ENCODE measurements at regions not wholly inside any gene's neighbourhood (a gene's known extent, or its start where the extent isn't known, plus 50 kb on each side); places are given as distances from the start of the nearest gene placed in this dataset.
A peak's percentile ranks its signal among the peaks of the same experiment; 100 is the strongest.

- no peak for DNase-seq (ENCODE audit: low spot score)
These were observed 718.3 kb upstream of the PTBP2 start for GRCh38 chr1:96002969-96003964.

GRCh38 chr1:96009831-96010434 lies 711.7 kb upstream of the PTBP2 start:
- no peak for DNase-seq (ENCODE audit: low spot score)

DNA sequence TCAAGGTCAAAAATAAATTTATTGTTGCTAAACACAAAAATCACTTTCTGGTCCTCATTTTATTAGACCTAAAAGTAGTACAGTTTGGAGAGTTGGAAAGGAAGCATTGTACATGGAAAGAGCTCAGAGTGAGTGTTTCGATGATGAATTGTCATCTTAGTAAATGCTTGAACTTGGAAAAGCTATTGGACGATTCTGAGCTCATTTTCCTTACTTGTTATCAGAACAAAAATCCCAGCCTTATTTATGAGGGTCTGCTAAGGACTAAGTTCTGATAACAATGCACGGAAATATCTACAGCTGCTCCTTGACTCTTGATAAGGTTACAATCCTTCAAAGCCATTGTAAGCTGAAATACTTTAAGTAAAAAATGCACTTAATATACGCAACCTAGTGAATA lies 710.0 kb upstream of the PTBP2 start:
- DNase-seq (ENCODE audit: low spot score) = no peak

GRCh38 chr1:96016219-96016618 lies 705.4 kb upstream of the PTBP2 start:
- no peak for DNase-seq (ENCODE audit: low spot score)

- no peak for DNase-seq (ENCODE audit: low spot score)
These were observed 701.2 kb upstream of the PTBP2 start for GRCh38 chr1:96020378-96020777.

GRCh38 chr1:96025062-96025461 lies 696.5 kb upstream of the PTBP2 start:
- DNase-seq (ENCODE audit: low spot score) = no peak

DNA sequence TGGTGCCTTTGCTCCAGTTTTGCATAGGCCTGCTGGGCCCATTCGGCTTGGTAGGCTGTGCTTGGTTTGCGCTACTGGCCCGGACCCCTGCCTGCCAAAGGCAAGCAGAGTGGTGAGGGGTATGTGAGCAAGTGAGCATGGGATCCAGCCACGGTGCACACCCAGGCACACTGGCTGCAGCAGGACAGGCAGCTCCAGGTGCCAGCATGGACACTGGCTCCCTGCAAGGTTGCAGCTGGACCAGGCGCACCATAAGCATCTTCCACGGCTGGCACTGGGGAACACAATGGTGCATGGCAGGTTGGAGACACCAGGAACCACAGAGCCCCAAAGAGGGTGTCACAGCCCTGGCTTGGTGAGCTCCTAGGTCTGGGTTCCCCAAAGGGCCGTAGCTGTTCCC lies 693.5 kb upstream of the PTBP2 start:
- no peak for DNase-seq (ENCODE audit: low spot score)

DNA sequence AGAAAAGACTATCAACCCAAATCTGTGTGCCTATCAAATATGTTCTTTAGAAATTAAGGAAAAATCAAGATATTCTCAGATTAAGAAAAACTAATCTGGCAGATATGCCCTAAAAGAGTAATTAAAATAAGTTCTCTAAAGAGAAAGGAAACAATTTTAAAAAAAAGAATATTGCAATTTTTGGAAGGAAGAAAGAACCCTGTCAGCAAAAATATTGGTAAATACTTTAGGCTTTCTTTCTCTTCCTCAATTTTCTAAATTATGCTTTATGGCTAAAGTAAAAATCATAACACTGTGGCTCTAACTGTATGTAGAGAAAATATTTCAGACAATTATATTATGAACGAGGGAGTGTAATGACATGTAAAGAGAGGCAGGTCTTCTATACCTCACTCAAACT lies 691.3 kb upstream of the PTBP2 start:
- DNase-seq (ENCODE audit: low spot score) = no peak

GRCh38 chr1:96034006-96034405 lies 687.6 kb upstream of the PTBP2 start:
- no peak for DNase-seq (ENCODE audit: low spot score)

DNA sequence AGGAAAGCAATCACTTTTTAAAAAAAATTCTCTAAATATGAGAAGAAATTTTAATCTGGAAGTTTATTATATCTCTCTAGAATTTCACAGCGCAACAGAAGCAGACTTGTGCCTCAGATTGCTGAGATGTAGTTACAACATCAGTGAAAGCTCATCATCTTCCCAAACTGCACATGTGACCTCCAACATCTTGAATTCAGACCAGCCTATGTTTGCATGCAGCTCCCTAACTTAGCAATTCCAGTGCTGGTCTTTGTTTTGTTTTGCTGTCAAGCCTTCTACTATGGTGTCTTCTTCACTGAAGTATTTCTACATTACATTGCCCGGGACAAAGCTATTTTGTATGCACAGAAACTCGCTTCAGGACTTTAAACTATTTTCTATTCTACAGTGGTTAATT lies 684.8 kb upstream of the PTBP2 start:
- no peak for DNase-seq (ENCODE audit: low spot score)

- no peak for DNase-seq (ENCODE audit: low spot score)
These were observed 682.9 kb upstream of the PTBP2 start for GRCh38 chr1:96038636-96039035.

- DNase-seq (ENCODE audit: low spot score) = no peak
These were observed 681.7 kb upstream of the PTBP2 start for GRCh38 chr1:96039910-96040309.

DNA sequence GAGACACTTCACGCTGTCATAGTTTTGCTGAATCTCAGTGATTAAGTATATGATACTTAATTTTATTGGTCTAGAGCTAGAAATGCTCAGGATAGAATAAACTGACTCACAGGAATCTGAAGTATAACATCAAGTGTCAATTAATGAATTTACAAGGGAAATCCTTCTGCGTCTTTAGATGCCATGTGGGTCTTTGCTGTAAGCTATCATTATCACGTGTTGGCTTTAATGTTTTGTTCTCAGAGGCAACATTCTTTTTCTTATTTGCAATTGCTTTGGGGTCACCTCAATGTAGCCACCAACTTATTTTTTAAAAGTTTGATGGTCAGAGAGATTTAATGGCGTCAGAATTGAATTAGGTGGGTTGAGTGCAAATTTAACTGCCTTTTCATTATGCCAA lies 680.1 kb upstream of the PTBP2 start:
- DNase-seq (ENCODE audit: low spot score) = no peak

DNA sequence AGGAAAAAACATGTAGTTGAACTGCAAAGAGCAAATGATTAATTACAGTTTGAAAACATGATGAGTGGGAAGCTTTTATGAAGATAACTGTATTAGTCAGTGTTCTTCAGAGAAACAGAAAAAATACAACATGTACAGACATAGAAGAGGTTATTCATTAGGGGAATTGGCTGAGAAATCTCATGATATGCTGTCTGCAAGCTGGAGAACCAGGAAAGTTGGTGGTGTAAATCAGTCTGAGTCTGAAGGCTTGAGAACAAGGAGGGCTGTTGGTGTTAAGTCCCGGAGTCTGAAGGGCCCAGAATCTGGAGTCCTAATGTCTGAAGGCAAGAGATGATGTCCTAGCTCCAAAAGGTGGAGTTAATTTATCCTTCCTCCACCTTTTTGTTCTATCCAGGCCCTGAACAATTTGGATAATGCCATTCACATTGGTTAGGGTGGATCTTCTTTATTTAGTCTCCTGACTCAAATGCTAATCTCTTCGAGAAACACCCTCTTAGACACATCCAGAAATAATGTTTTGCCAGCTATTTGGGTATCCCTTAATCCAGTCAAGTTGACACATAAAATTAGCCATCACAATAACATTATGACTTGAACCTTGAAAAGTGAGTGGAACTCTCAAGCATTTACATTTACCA lies 672.9 kb upstream of the PTBP2 start:
- DNase-seq (ENCODE audit: low spot score) = no peak

GRCh38 chr1:96049759-96050409 lies 671.7 kb upstream of the PTBP2 start:
- DNase-seq (ENCODE audit: low spot score) = no peak

GRCh38 chr1:96059276-96059675 lies 662.3 kb upstream of the PTBP2 start:
- DNase-seq (ENCODE audit: low spot score) = no peak

DNA sequence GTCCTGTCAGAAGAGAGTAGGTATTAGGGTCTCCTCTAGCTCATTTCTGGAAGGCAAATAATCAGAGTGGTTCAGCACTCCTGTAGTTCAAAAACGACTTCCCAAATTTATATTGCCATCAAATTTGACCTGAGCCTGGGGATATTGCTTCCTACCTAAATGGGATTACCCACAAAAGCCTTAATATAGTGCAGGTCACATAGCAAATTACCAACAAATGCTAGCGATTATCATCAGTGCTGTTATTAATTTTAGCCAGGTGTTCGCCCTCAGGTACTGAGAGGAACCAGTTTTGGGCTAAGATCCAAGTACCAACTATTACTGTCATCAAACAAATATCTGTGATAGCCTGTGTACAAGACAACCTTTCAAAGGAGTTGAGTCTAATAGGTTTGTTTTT lies 661.8 kb upstream of the PTBP2 start:
- no peak for DNase-seq (ENCODE audit: low spot score)

DNA sequence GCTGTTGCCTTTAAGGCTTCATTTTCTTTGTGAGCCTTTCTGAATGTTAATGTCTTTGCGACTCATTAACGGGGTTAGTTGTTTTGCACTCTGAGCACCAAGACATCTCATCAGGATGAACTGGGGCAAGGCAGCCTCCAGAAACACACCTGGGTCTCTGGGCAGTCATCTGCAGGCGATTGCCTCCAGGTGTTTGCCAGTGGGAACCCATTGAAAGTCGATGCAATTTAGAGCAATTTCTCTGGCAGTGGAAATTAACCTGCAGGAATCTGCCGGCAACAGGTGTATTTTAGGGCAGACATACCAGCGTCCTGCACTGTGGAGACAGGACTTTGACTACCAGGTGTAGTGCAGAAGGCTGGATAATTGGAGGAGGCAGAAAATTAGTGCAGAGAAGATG lies 661.0 kb upstream of the PTBP2 start:
- DNase-seq (ENCODE audit: low spot score) = no peak

GRCh38 chr1:96072021-96072420 lies 649.6 kb upstream of the PTBP2 start:
- peak; percentile 15 for DNase-seq (ENCODE audit: low spot score)

GRCh38 chr1:96073100-96073499 lies 648.5 kb upstream of the PTBP2 start:
- no peak for DNase-seq (ENCODE audit: low spot score)

- DNase-seq (ENCODE audit: low spot score) = no peak
These were observed 647.2 kb upstream of the PTBP2 start for GRCh38 chr1:96074422-96074821.

- DNase-seq (ENCODE audit: low spot score) = no peak
These were observed 646.6 kb upstream of the PTBP2 start for GRCh38 chr1:96074876-96075577.
